ENCODE measurements at regions not wholly inside any gene's neighbourhood (a gene's known extent, or its start where the extent isn't known, plus 50 kb on each side); places are given as distances from the start of the nearest gene placed in this dataset.

DNA sequence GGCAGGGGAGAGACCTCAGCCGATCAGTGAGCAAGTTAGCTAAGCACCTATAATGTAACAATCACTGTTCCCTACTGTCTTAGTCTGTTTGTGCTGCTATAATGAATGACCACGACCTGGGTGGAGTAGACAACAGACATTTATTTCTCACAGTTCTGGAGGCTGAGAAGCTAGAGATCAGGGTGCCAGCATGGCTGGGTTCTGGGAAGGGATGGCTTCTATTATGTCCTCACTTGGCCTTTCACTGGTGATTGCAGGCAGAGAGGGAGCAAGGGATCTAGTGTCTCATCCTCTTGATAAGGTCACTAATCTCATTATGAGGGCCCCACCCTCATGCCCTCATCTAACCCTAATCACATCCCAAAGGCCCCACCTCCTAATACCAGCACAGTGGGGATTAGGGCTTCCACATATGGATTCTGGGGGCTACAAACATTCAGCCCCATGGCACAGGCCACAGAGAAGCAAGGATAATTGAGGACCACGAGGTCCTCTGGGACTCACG is 162.5 kb downstream of the CD83 start:
- Histone ChIP-seq H3K27me3 (ENCODE audit: insufficient read depth, low read length) (no peaks in the 10 kb centered on the region), H3K14ac (ENCODE audit: insufficient read depth, low read length) (no peak overlapping the region), H3K56ac (ENCODE audit: insufficient read length, low read depth, low read length) (no peak overlapping the region), H3K4me1 (ENCODE audit: insufficient read depth, low read length) (no peaks in the 10 kb centered on the region; the same call in 1 of the 2 replicates), H4K91ac (ENCODE audit: insufficient read length, low read depth, low read length) (no peak overlapping the region), H3K27ac (ENCODE audit: insufficient read length, low read depth, low read length) (no peak overlapping the region), H3K23ac (ENCODE audit: insufficient read length, low read depth, low read length) (no peak overlapping the region), H3K4me2 (ENCODE audit: insufficient read depth, insufficient read length, low read length) (no peak overlapping the region), H2BK20ac (ENCODE audit: low read depth, low read length, poor library complexity, severe bottlenecking) (no peak overlapping the region), H4K20me1 (ENCODE audit: control insufficient read depth, insufficient read depth, insufficient read length) (no peaks in the 10 kb centered on the region), H4K8ac (replicated peaks; ENCODE audit: insufficient read length, low read depth, low read length) (no peak overlapping the region), H2BK15ac (ENCODE audit: low read depth, low read length) (no peak overlapping the region), H2AK5ac (ENCODE audit: insufficient read length, low read length) (no peak overlapping the region), H3K79me1 (ENCODE audit: insufficient read depth, low read depth, low read length, poor library complexity, severe bottlenecking) (no peaks in the 10 kb centered on the region), H3K79me2 (ENCODE audit: insufficient read depth, low read length) (no peaks in the 10 kb centered on the region), H2AFZ (ENCODE audit: low read length) (no peak overlapping the region), H3K4ac (ENCODE audit: low read depth, low read length) (no peak overlapping the region), H2BK5ac (ENCODE audit: insufficient read length, low read length) (no peak overlapping the region), H2BK12ac (ENCODE audit: insufficient read length, low read depth, low read length) (no peak overlapping the region), H3T11ph (ENCODE audit: low read length) (no peak overlapping the region), H3K9ac (ENCODE audit: extremely low read depth, insufficient read length, low read length) (no peak overlapping the region), H3K9me3 (ENCODE audit: control insufficient read depth, low read depth, low read length) (no peaks in the 10 kb centered on the region), H3K23me2 (ENCODE audit: insufficient read length, low read depth, low read length, poor library complexity, severe bottlenecking) (no peaks in the 10 kb centered on the region), H3K18ac (ENCODE audit: insufficient read length, low read depth, low read length) (no peak overlapping the region), H4K5ac (ENCODE audit: insufficient read length, low read depth, low read length) (no peak overlapping the region), H2BK120ac (ENCODE audit: low read depth, low read length, poor library complexity, severe bottlenecking) (no peak overlapping the region)
- TF ChIP-seq, protein P1, sequence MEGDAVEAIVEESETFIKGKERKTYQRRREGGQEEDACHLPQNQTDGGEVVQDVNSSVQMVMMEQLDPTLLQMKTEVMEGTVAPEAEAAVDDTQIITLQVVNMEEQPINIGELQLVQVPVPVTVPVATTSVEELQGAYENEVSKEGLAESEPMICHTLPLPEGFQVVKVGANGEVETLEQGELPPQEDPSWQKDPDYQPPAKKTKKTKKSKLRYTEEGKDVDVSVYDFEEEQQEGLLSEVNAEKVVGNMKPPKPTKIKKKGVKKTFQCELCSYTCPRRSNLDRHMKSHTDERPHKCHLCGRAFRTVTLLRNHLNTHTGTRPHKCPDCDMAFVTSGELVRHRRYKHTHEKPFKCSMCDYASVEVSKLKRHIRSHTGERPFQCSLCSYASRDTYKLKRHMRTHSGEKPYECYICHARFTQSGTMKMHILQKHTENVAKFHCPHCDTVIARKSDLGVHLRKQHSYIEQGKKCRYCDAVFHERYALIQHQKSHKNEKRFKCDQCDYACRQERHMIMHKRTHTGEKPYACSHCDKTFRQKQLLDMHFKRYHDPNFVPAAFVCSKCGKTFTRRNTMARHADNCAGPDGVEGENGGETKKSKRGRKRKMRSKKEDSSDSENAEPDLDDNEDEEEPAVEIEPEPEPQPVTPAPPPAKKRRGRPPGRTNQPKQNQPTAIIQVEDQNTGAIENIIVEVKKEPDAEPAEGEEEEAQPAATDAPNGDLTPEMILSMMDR (conservative IDR thresholded peaks at IDR 0.05) = no peak
- Mint-ChIP-seq H3K27me3 (ENCODE audit: low read depth) (peaks cover 33% of the 10 kb centered on the region), H3K36me3 (ENCODE audit: insufficient read depth in 1 of 3, low read depth in 3 of 3) (peaks cover 2 to 24% (median 4%) of the 10 kb centered on the region in 3 experiments; a peak in 4 of 7 replicates), H3K4me1 (peaks cover 15 to 53% of the 10 kb centered on the region in 2 experiments), H3K27ac (no peak overlapping the region; a peak in 1 of 7 replicates), H3K4me3 (no peak overlapping the region), H3K9me3 (no peaks in the 10 kb centered on the region; a peak in 2 of 5 replicates)
- no CpG with 5 or more reads among the region's 4 CpGs for WGBS (ENCODE audit: extremely low coverage, insufficient read length, low lambda C conversion rate)
- DNase-seq = peak; percentile 62
